ENCODE measurements at regions not wholly inside any gene's neighbourhood (a gene's known extent, or its start where the extent isn't known, plus 50 kb on each side); places are given as distances from the start of the nearest gene placed in this dataset.

GRCh38 chr5:2022436-2022835 is 139.7 kb upstream of the IRX4 start:
- H2AFZ ChIP-seq (ENCODE audit: low read depth, low read length) = no peak overlapping the region
- no peaks in the 10 kb centered on the region for H3K9me3 Mint-ChIP-seq (ENCODE audit: unreplicated experiment)
- FAIRE-seq (no peak), DNase-seq (ENCODE audit: low read depth) (no peak)
- no peak overlapping the region for H3K4me3 ChIP-seq (ENCODE audit: insufficient read depth, low read depth, low read length)
- peaks cover 3% of the 10 kb centered on the region for H3K4me1 Mint-ChIP-seq (ENCODE audit: low read depth, unreplicated experiment)
- TF ChIP-seq EZH2 (IDR thresholded peaks at IDR 0.05; ENCODE audit: insufficient read depth, low read length) = no peak
- TF ChIP-seq, protein P1, sequence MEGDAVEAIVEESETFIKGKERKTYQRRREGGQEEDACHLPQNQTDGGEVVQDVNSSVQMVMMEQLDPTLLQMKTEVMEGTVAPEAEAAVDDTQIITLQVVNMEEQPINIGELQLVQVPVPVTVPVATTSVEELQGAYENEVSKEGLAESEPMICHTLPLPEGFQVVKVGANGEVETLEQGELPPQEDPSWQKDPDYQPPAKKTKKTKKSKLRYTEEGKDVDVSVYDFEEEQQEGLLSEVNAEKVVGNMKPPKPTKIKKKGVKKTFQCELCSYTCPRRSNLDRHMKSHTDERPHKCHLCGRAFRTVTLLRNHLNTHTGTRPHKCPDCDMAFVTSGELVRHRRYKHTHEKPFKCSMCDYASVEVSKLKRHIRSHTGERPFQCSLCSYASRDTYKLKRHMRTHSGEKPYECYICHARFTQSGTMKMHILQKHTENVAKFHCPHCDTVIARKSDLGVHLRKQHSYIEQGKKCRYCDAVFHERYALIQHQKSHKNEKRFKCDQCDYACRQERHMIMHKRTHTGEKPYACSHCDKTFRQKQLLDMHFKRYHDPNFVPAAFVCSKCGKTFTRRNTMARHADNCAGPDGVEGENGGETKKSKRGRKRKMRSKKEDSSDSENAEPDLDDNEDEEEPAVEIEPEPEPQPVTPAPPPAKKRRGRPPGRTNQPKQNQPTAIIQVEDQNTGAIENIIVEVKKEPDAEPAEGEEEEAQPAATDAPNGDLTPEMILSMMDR (IDR thresholded peaks at IDR 0.05; ENCODE audit: insufficient read depth, low read depth, low read length) = no peak
- no peaks in the 10 kb centered on the region for H3K36me3 Mint-ChIP-seq (ENCODE audit: low read depth, unreplicated experiment)
- H3K27ac Mint-ChIP-seq (ENCODE audit: unreplicated experiment) = no peak overlapping the region
- H3K4me2 ChIP-seq (ENCODE audit: low read length) = no peak overlapping the region
- H3K27me3 Mint-ChIP-seq (ENCODE audit: low read depth, unreplicated experiment) = peaks cover 40% of the 10 kb centered on the region
- no peak overlapping the region for H3K27ac ChIP-seq (ENCODE audit: low read depth, low read length)
- H3K4me3 Mint-ChIP-seq (ENCODE audit: unreplicated experiment) = no peak overlapping the region
- no peaks in the 10 kb centered on the region for H4K20me1 ChIP-seq (ENCODE audit: insufficient read depth, low read length)
- no peak overlapping the region for H3K9ac ChIP-seq (ENCODE audit: low read length)
- no peaks in the 10 kb centered on the region for H3K4me1 ChIP-seq (ENCODE audit: insufficient read depth, low read length)
- no peaks in the 10 kb centered on the region for H3K79me2 ChIP-seq (ENCODE audit: insufficient read depth, low read length)
- no peaks in the 10 kb centered on the region for H3K27me3 ChIP-seq (ENCODE audit: insufficient read depth, low read length)
- H3K36me3 ChIP-seq (ENCODE audit: insufficient read depth, low read length) = no peaks in the 10 kb centered on the region
- H3K9me3 ChIP-seq (ENCODE audit: insufficient read depth, low read depth, low read length) = no peaks in the 10 kb centered on the region

GRCh38 chr5:2021484-2022176 is 138.9 kb upstream of the IRX4 start:
- no peaks in the 10 kb centered on the region for H3K36me3 Mint-ChIP-seq (ENCODE audit: low read depth, unreplicated experiment)
- H3K4me1 Mint-ChIP-seq (ENCODE audit: low read depth, unreplicated experiment) = peaks cover 3% of the 10 kb centered on the region
- H3K4me3 Mint-ChIP-seq (ENCODE audit: unreplicated experiment) = no peak overlapping the region
- Histone ChIP-seq H3K36me3 (ENCODE audit: insufficient read depth, low read length) (no peaks in the 10 kb centered on the region), H3K79me2 (ENCODE audit: insufficient read depth, low read length) (no peaks in the 10 kb centered on the region), H3K9ac (ENCODE audit: low read length) (no peak overlapping the region), H3K27me3 (ENCODE audit: insufficient read depth, low read length) (no peaks in the 10 kb centered on the region), H3K4me3 (ENCODE audit: insufficient read depth, low read depth, low read length) (no peak overlapping the region), H3K4me1 (ENCODE audit: insufficient read depth, low read length) (no peaks in the 10 kb centered on the region), H3K27ac (ENCODE audit: low read depth, low read length) (no peak overlapping the region), H3K4me2 (ENCODE audit: low read length) (no peak overlapping the region), H2AFZ (ENCODE audit: low read depth, low read length) (no peak overlapping the region), H4K20me1 (ENCODE audit: insufficient read depth, low read length) (no peaks in the 10 kb centered on the region), H3K9me3 (ENCODE audit: insufficient read depth, low read depth, low read length) (no peaks in the 10 kb centered on the region)
- FAIRE-seq (no peak), DNase-seq (ENCODE audit: low read depth) (no peak)
- H3K9me3 Mint-ChIP-seq (ENCODE audit: unreplicated experiment) = no peaks in the 10 kb centered on the region
- H3K27me3 Mint-ChIP-seq (ENCODE audit: low read depth, unreplicated experiment) = peaks cover 45% of the 10 kb centered on the region
- TF ChIP-seq, protein P1 (IDR thresholded peaks at IDR 0.05; ENCODE audit: insufficient read depth, low read depth, low read length) = no peak
- TF ChIP-seq EZH2 (IDR thresholded peaks at IDR 0.05; ENCODE audit: insufficient read depth, low read length) = no peak
- no peak overlapping the region for H3K27ac Mint-ChIP-seq (ENCODE audit: unreplicated experiment)

- Histone ChIP-seq H2AFZ (ENCODE audit: low read depth, low read length) (no peak overlapping the region), H3K36me3 (ENCODE audit: insufficient read depth, low read length) (no peaks in the 10 kb centered on the region), H3K27ac (ENCODE audit: low read depth, low read length) (no peak overlapping the region), H3K9ac (ENCODE audit: low read length) (no peak overlapping the region), H3K4me3 (ENCODE audit: insufficient read depth, low read depth, low read length) (no peak overlapping the region), H3K27me3 (ENCODE audit: insufficient read depth, low read length) (no peaks in the 10 kb centered on the region), H3K9me3 (ENCODE audit: insufficient read depth, low read depth, low read length) (no peaks in the 10 kb centered on the region), H3K4me2 (ENCODE audit: low read length) (no peak overlapping the region), H3K4me1 (ENCODE audit: insufficient read depth, low read length) (no peaks in the 10 kb centered on the region), H3K79me2 (ENCODE audit: insufficient read depth, low read length) (no peaks in the 10 kb centered on the region), H4K20me1 (ENCODE audit: insufficient read depth, low read length) (no peaks in the 10 kb centered on the region)
- no peak overlapping the region for H3K27ac Mint-ChIP-seq (ENCODE audit: unreplicated experiment)
- peaks cover 52% of the 10 kb centered on the region for H3K27me3 Mint-ChIP-seq (ENCODE audit: low read depth, unreplicated experiment)
- no peak overlapping the region for H3K4me3 Mint-ChIP-seq (ENCODE audit: unreplicated experiment)
- H3K9me3 Mint-ChIP-seq (ENCODE audit: unreplicated experiment) = no peaks in the 10 kb centered on the region
- FAIRE-seq = no peak
- no peak for TF ChIP-seq EZH2 (IDR thresholded peaks at IDR 0.05; ENCODE audit: insufficient read depth, low read length)
- TF ChIP-seq, protein P1 (IDR thresholded peaks at IDR 0.05; ENCODE audit: insufficient read depth, low read depth, low read length) = no peak
- DNase-seq (ENCODE audit: low read depth) = no peak
- H3K4me1 Mint-ChIP-seq (ENCODE audit: low read depth, unreplicated experiment) = peaks cover 3% of the 10 kb centered on the region
- H3K36me3 Mint-ChIP-seq (ENCODE audit: low read depth, unreplicated experiment) = no peaks in the 10 kb centered on the region
These were observed 138.0 kb upstream of the IRX4 start for GRCh38 chr5:2020730-2021129.

Data from astrocyte (in vitro differentiated cells and primary cell).